PC-3 (cell line): ENCODE measurements at regions not wholly inside any gene's neighbourhood (a gene's known extent, or its start where the extent isn't known, plus 50 kb on each side); places are given as distances from the start of the nearest gene placed in this dataset.

Experiments
- ATAC-seq: fragments of 200-7000 bp; cut with Tn5 transposase; 2 replicates; pipeline ENCODE4 v1.9.1; 2020; ENCODE audit warnings: mild to moderate bottlenecking, moderate library complexity
- BruUV-seq: library from RNA; stranded (reverse); fragments of 400-500 nt; replicated peaks from 2 replicates; lab custom pipeline; 2021; lab: Mats Ljungman, UMichigan
- CTCF ChIA-PET: fragments of 300-600 bp; sonication (Branson Sonifier 250); formaldehyde crosslinking; loops from one replicate; lab custom pipeline; 2022; ENCODE audit warnings: antibody characterized with exemption; lab: Charles Lee
- POLR2A ChIA-PET: fragments of 300-600 bp; sonication (Branson Sonifier 250); formaldehyde crosslinking; loops from one replicate; lab custom pipeline; 2022; ENCODE audit warnings: antibody characterized with exemption; ENCODE audit not compliant: unreplicated experiment; lab: Charles Lee
- DNase-seq: peaks from one replicate; pipeline ENCODE4 v3.0.0-alpha.2; 2015
- H2AFZ ChIP-seq: fragments of 300-600 bp; sonication (generic); 2 replicates; pipeline ENCODE4 v1.6.0; 2016; ENCODE audit warnings: antibody characterized with exemption, low read length
- H3F3A ChIP-seq: fragments of 300-600 bp; sonication (generic); one replicate; pipeline ENCODE4 v1.6.0; 2017; ENCODE audit warnings: antibody characterized with exemption, low read length, control low read depth, mild to moderate bottlenecking; ENCODE audit not compliant: unreplicated experiment
- H3K27ac ChIP-seq: fragments of 300-600 bp; sonication (generic); 2 replicates; pipeline ENCODE4 v1.5.1; 2016; ENCODE audit warnings: mild to moderate bottlenecking, low read length
- H3K27me3 ChIP-seq: fragments of 300-600 bp; sonication (generic); 2 replicates; pipeline ENCODE4 v1.6.1; 2016; ENCODE audit warnings: low read length, mixed read lengths
- H3K36me3 ChIP-seq: fragments of 300-600 bp; sonication (generic); 2 replicates; pipeline ENCODE4 v1.6.1; 2016; ENCODE audit warnings: low read depth, mixed run types, low read length, mixed read lengths
- H3K4me1 ChIP-seq: fragments of 300-600 bp; sonication (generic); 2 replicates; pipeline ENCODE4 v1.5.1; 2016; ENCODE audit warnings: low read length; ENCODE audit not compliant: insufficient read depth
- H3K4me2 ChIP-seq: fragments of 300-600 bp; sonication (generic); 2 replicates; pipeline ENCODE4 v1.6.0; 2016; ENCODE audit warnings: low read length
- H3K4me3 ChIP-seq: fragments of 300-600 bp; sonication (generic); 2 replicates; pipeline ENCODE4 v1.5.1; 2016; ENCODE audit warnings: mild to moderate bottlenecking, low read length, mixed read lengths
- H3K79me2 ChIP-seq: fragments of 300-600 bp; sonication (generic); 2 replicates; pipeline ENCODE4 v1.6.1; 2017; ENCODE audit warnings: low read length, mixed read lengths
- H3K9ac ChIP-seq: fragments of 300-600 bp; sonication (generic); 2 replicates; pipeline ENCODE4 v1.6.0; 2016; ENCODE audit warnings: mild to moderate bottlenecking, low read length
- H3K9me2 ChIP-seq: fragments of 300-600 bp; sonication (generic); replicated peaks from 2 replicates; pipeline ENCODE4 v1.6.1; 2016; ENCODE audit warnings: mixed run types, low read length, mixed read lengths
- H3K9me3 ChIP-seq: fragments of 300-600 bp; sonication (generic); 2 replicates; pipeline ENCODE4 v1.6.1; 2016; ENCODE audit warnings: low read length, mixed read lengths
- H4K20me1 ChIP-seq: fragments of 300-600 bp; sonication (generic); 2 replicates; pipeline ENCODE4 v1.6.1; 2016; ENCODE audit warnings: low read length, mixed read lengths
- EZH2 ChIP-seq: fragments of 300-600 bp; sonication (generic); IDR thresholded peaks from one replicate; pipeline ENCODE4 v1.6.1; 2017; ENCODE audit warnings: antibody characterized with exemption, mild to moderate bottlenecking, low read length; ENCODE audit not compliant: unreplicated experiment
- EZH2phosphoT487 ChIP-seq: fragments of 300-600 bp; sonication (generic); IDR thresholded peaks from 2 replicates; pipeline ENCODE4 v1.6.1; 2018; ENCODE audit warnings: mild to moderate bottlenecking, antibody characterized with exemption, low read length, borderline replicate concordance
- intact Hi-C: fragments of 100-400 bp; cut with micrococcal nuclease; formaldehyde crosslinking; loops from 2 replicates; pipeline ENCODE4 v1.9.0; 2023
- TF ChIP-seq, protein P1 (sequence below): fragments of 300-600 bp; sonication (generic); conservative IDR thresholded peaks from 2 replicates; pipeline ENCODE4 v1.5.1; 2017; ENCODE audit warnings: antibody characterized with exemption, low read depth, mild to moderate bottlenecking, low read length

DNA sequence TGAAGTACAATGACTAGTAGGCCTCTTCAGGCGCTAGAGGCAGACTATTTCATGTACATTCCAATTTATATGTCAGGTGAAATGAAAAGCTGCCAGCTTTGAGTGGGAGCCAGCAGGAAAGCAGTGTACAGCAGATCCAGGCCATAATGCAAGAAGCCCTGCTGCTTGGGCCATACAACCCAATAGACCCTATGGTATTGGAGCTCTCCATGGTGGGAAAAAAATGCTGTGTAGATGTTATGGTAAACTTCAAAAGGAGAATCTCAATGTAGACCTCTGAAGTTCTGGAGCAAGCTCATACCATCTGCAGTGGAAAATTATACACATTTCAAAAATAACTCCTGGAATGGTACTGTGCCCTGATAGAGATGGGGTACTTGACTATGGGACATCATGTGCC lies 71.5 kb upstream of the CD82 start:
- H2AFZ ChIP-seq: no peak overlapping the region
- H3K4me3 ChIP-seq: no peak overlapping the region
- H3K27ac ChIP-seq: no peak overlapping the region
- TF ChIP-seq EZH2phosphoT487 (no peak), EZH2 (no peak)
- TF ChIP-seq, protein P1, sequence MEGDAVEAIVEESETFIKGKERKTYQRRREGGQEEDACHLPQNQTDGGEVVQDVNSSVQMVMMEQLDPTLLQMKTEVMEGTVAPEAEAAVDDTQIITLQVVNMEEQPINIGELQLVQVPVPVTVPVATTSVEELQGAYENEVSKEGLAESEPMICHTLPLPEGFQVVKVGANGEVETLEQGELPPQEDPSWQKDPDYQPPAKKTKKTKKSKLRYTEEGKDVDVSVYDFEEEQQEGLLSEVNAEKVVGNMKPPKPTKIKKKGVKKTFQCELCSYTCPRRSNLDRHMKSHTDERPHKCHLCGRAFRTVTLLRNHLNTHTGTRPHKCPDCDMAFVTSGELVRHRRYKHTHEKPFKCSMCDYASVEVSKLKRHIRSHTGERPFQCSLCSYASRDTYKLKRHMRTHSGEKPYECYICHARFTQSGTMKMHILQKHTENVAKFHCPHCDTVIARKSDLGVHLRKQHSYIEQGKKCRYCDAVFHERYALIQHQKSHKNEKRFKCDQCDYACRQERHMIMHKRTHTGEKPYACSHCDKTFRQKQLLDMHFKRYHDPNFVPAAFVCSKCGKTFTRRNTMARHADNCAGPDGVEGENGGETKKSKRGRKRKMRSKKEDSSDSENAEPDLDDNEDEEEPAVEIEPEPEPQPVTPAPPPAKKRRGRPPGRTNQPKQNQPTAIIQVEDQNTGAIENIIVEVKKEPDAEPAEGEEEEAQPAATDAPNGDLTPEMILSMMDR: no peak
- ATAC-seq: no peak
- H3K9me3 ChIP-seq: no peaks in the 10 kb centered on the region
- DNase-seq: no peak
- ChIA-PET POLR2A (no interaction called here), CTCF (no interaction called here)
- H3K4me2 ChIP-seq: no peak overlapping the region
- no peaks in the 10 kb centered on the region for H3K4me1 ChIP-seq
- intact Hi-C loops: no loop called here
- H3K27me3 ChIP-seq: peaks cover 23% of the 10 kb centered on the region; the same call in 1 of the 2 replicates
- no peaks in the 10 kb centered on the region for H4K20me1 ChIP-seq
- H3F3A ChIP-seq: no peaks in the 10 kb centered on the region
- no peaks in the 10 kb centered on the region for H3K79me2 ChIP-seq
- BruUV-seq: no TSS peak
- no peaks in the 10 kb centered on the region for H3K36me3 ChIP-seq
- no peaks in the 10 kb centered on the region for H3K9me2 ChIP-seq
- no peak overlapping the region for H3K9ac ChIP-seq

DNA sequence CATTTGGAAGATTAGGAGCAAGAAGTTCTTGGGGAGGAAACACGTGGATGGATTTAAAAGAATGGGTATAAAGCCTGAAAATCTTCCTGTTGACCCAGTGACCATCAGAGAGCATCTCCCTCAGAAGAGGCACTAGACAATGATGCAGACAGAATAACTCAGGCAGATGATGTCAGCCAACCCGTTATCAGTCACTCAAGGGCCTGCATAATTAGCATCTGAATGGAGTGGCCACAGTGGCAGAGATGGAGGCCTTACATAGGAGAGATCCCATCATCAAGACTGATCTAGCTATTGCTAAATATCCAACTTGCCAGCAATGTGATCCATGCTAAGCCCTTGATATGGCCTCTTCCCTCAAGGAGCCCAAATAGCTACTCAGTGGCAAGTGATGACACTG lies 70.7 kb upstream of the CD82 start:
- CTCF ChIA-PET: no interaction called here
- BruUV-seq: no TSS peak
- Histone ChIP-seq H3K9me3 (no peaks in the 10 kb centered on the region), H3K4me3 (no peak overlapping the region), H3K4me2 (no peak overlapping the region), H2AFZ (no peak overlapping the region), H3K79me2 (no peaks in the 10 kb centered on the region), H3K4me1 (no peaks in the 10 kb centered on the region), H3K9ac (no peak overlapping the region), H3K36me3 (no peaks in the 10 kb centered on the region), H3K9me2 (no peaks in the 10 kb centered on the region), H3K27me3 (peaks cover 20% of the 10 kb centered on the region; the same call in 1 of the 2 replicates), H3K27ac (no peak overlapping the region), H3F3A (no peaks in the 10 kb centered on the region), H4K20me1 (no peaks in the 10 kb centered on the region)
- POLR2A ChIA-PET: no interaction called here
- TF ChIP-seq, protein P1: no peak
- no peak for ATAC-seq
- intact Hi-C loops: no loop called here
- DNase-seq: no peak

DNA sequence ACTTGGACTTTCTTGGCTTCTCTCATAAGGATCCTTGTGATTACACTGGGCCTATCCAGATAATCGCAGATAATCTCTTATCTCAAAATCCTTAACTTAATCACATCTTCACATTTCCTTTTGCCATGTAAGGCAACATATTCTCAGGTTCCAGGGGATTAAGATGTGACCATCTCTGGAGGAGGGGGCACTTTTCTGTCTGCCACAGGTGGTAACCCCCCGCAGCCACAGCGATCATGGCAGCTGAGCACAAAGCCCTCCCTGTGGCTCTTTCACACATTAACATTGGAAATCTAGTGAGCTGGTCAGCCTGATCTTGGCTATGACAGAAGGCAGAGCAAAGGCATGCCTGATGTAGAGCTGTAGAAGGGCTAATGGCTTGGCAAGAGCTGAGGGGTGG lies 69.1 kb upstream of the CD82 start:
- H2AFZ ChIP-seq: no peak overlapping the region
- ChIA-PET POLR2A (no interaction called here), CTCF (no interaction called here)
- DNase-seq (no peak), ATAC-seq (no peak)
- no peak overlapping the region for H3K4me2 ChIP-seq
- no peaks in the 10 kb centered on the region for H3K9me2 ChIP-seq
- no peak overlapping the region for H3K27ac ChIP-seq
- TF ChIP-seq, protein P1: no peak
- TF ChIP-seq EZH2 (no peak), EZH2phosphoT487 (no peak)
- no TSS peak for BruUV-seq
- H4K20me1 ChIP-seq: no peaks in the 10 kb centered on the region
- no peak overlapping the region for H3K9ac ChIP-seq
- no peaks in the 10 kb centered on the region for H3F3A ChIP-seq
- intact Hi-C loops: no loop called here
- H3K79me2 ChIP-seq: no peaks in the 10 kb centered on the region
- H3K36me3 ChIP-seq: no peaks in the 10 kb centered on the region
- H3K4me1 ChIP-seq: no peaks in the 10 kb centered on the region
- peaks cover 14% of the 10 kb centered on the region; the same call in 1 of the 2 replicates for H3K27me3 ChIP-seq
- no peak overlapping the region for H3K4me3 ChIP-seq
- H3K9me3 ChIP-seq: no peaks in the 10 kb centered on the region
